IMR-90 (cell line): ENCODE measurements at regions not wholly inside any gene's neighbourhood (a gene's known extent, or its start where the extent isn't known, plus 50 kb on each side); places are given as distances from the start of the nearest gene placed in this dataset.

Experiments used
- ATAC-seq: fragments of 200-7000 bp; cut with Tn5 transposase; 2 replicates; pipeline ENCODE4 v1.9.1; 2020; ENCODE audit warnings: low read depth, mild to moderate bottlenecking, moderate library complexity
- BruUV-seq: library from RNA; stranded (reverse); fragments of 400-500 nt; replicated peaks from 2 replicates; lab custom pipeline; 2021; lab: Mats Ljungman, UMichigan
- CTCF ChIA-PET: fragments of 300-600 bp; formaldehyde crosslinking; extraction: SDS; loops from one replicate; lab custom pipeline; 2021; ENCODE audit warnings: antibody characterized with exemption; lab: Yijun Ruan, JAX
- POLR2A ChIA-PET: fragments of 300-600 bp; sonication (Branson Sonifier 250); formaldehyde crosslinking; loops from one replicate; lab custom pipeline; 2022; ENCODE audit warnings: antibody characterized with exemption; ENCODE audit not compliant: unreplicated experiment; lab: Charles Lee
- DNase-seq: peaks from one replicate; pipeline ENCODE4 v3.0.0; 2013
- H2AFZ ChIP-seq: replicated peaks from 2 replicates; pipeline ENCODE3; 2013; ENCODE audit warnings: low read length, mild to moderate bottlenecking; ENCODE audit not compliant: poor library complexity
- H2AK5ac ChIP-seq: 2 replicates; pipeline ENCODE4 v1.6.1; 2013; ENCODE audit warnings: low read depth, low read length, inconsistent platforms
- H2AK9ac ChIP-seq: replicated peaks from 2 replicates; pipeline ENCODE3; 2013; ENCODE audit warnings: mild to moderate bottlenecking, low read depth, low read length, moderate library complexity; ENCODE audit not compliant: poor library complexity
- H2BK120ac ChIP-seq: 2 replicates; pipeline ENCODE4 v1.6.1; 2013; ENCODE audit warnings: low read depth, low read length, inconsistent platforms
- H2BK15ac ChIP-seq: 3 replicates; pipeline ENCODE4 v1.6.1; 2013; ENCODE audit warnings: low read depth, low read length, inconsistent platforms
- H2BK20ac ChIP-seq: 2 replicates; pipeline ENCODE4 v1.6.1; 2013; ENCODE audit warnings: low read depth, mild to moderate bottlenecking, inconsistent platforms, low read length, moderate library complexity
- H2BK5ac ChIP-seq: 2 replicates; pipeline ENCODE4 v1.6.1; 2013; ENCODE audit warnings: mild to moderate bottlenecking, low read depth, low read length, inconsistent platforms; ENCODE audit not compliant: poor library complexity, severe bottlenecking
- H3K14ac ChIP-seq: replicated peaks from 2 replicates; pipeline ENCODE4 v1.6.1; 2013; ENCODE audit warnings: low read depth, low read length, inconsistent platforms
- H3K18ac ChIP-seq: 2 replicates; pipeline ENCODE4 v1.6.1; 2013; ENCODE audit warnings: low read depth, low read length, control low read depth
- H3K23ac ChIP-seq: 2 replicates; pipeline ENCODE4 v1.6.1; 2013; ENCODE audit warnings: low read depth, low read length, inconsistent platforms
- H3K27ac ChIP-seq: 2 replicates; pipeline ENCODE4 v1.5.1; 2013; ENCODE audit warnings: mild to moderate bottlenecking, control low read depth, low read length; ENCODE audit not compliant: insufficient read depth
- H3K27me3 ChIP-seq: 2 replicates; pipeline ENCODE4 v1.6.1; 2013; ENCODE audit warnings: low read length; ENCODE audit not compliant: control insufficient read depth, insufficient read depth
- H3K36me3 ChIP-seq: 2 replicates; pipeline ENCODE4 v1.6.1; 2013; ENCODE audit warnings: low read length, mixed read lengths; ENCODE audit not compliant: control insufficient read depth, insufficient read depth
- H3K4ac ChIP-seq: 2 replicates; pipeline ENCODE4 v1.6.1; 2013; ENCODE audit warnings: low read depth, low read length, inconsistent platforms
- H3K4me1 ChIP-seq: 2 replicates; pipeline ENCODE4 v1.6.1; 2013; ENCODE audit warnings: low read length, mixed read lengths; ENCODE audit not compliant: control insufficient read depth, insufficient read depth
- H3K4me2 ChIP-seq: 2 replicates; pipeline ENCODE4 v1.6.1; 2013; ENCODE audit warnings: low read depth, mild to moderate bottlenecking, control low read depth, low read length, moderate library complexity
- H3K4me3 ChIP-seq: 2 replicates; pipeline ENCODE4 v1.5.1; 2013; ENCODE audit warnings: low read depth, mild to moderate bottlenecking, control low read depth, low read length, moderate library complexity; ENCODE audit not compliant: insufficient read depth
- H3K56ac ChIP-seq: 2 replicates; pipeline ENCODE4 v1.6.1; 2013; ENCODE audit warnings: low read length, inconsistent platforms; ENCODE audit not compliant: insufficient read depth; ENCODE audit errors: extremely low read depth
- H3K79me1 ChIP-seq, 2 experiments: 2 replicates each; pipeline ENCODE4 v1.6.1; 2013; ENCODE audit warnings: low read length in 2 of 2, inconsistent platforms in 1 of 2, low read depth in 1 of 2
- H3K9ac ChIP-seq: 2 replicates; pipeline ENCODE4 v1.6.1; 2013; ENCODE audit warnings: low read depth, low read length, control low read depth
- H3K9me1 ChIP-seq: 2 replicates; pipeline ENCODE4 v1.6.1; 2013; ENCODE audit warnings: low read length, inconsistent platforms; ENCODE audit not compliant: insufficient read depth
- H3K9me3 ChIP-seq: 2 replicates; pipeline ENCODE4 v1.6.1; 2013; ENCODE audit warnings: low read length; ENCODE audit not compliant: control insufficient read depth, insufficient read depth
- H4K20me1 ChIP-seq: 2 replicates; pipeline ENCODE4 v1.6.1; 2013; ENCODE audit warnings: low read length, inconsistent platforms; ENCODE audit not compliant: insufficient read depth
- H4K5ac ChIP-seq: 2 replicates; pipeline ENCODE4 v1.6.1; 2013; ENCODE audit warnings: mild to moderate bottlenecking, low read depth, low read length, control low read depth
- H4K8ac ChIP-seq, 2 experiments: 2 replicates each; pipeline ENCODE4 v1.6.1; 2013; ENCODE audit warnings: low read depth in 2 of 2, low read length in 2 of 2, control low read depth in 1 of 2, inconsistent platforms in 1 of 2
- H4K91ac ChIP-seq: 2 replicates; pipeline ENCODE4 v1.6.1; 2013; ENCODE audit warnings: low read depth, low read length, inconsistent platforms; ENCODE audit not compliant: insufficient read depth
- BHLHE40 ChIP-seq: fragments of 150-350 bp; IDR thresholded peaks from 2 replicates; pipeline ENCODE4 v1.6.1; 2016; ENCODE audit warnings: mild to moderate bottlenecking, low read depth, low read length
- CEBPB ChIP-seq: IDR thresholded peaks from 2 replicates; pipeline ENCODE4 v1.6.1; 2012; ENCODE audit warnings: low read depth, low read length, improper control_type of control experiment
- CHD1 ChIP-seq: IDR thresholded peaks from 2 replicates; pipeline ENCODE4 v1.6.1; 2012; ENCODE audit warnings: low read depth, low read length, improper control_type of control experiment
- CTCF ChIP-seq: conservative IDR thresholded peaks from 2 replicates; pipeline ENCODE4 v1.5.1; 2012; ENCODE audit warnings: mild to moderate bottlenecking, low read depth, low read length, improper control_type of control experiment
- ELK1 ChIP-seq: fragments of 150-350 bp; IDR thresholded peaks from 2 replicates; pipeline ENCODE4 v1.6.1; 2016; ENCODE audit warnings: low read depth, mild to moderate bottlenecking, low read length, moderate library complexity, borderline replicate concordance
- FOS ChIP-seq: fragments of 150-350 bp; IDR thresholded peaks from 2 replicates; pipeline ENCODE4 v1.6.1; 2016; ENCODE audit warnings: low read depth, low read length
- MAFK ChIP-seq: IDR thresholded peaks from 2 replicates; pipeline ENCODE4 v1.6.1; 2012; ENCODE audit warnings: low read depth, low read length, improper control_type of control experiment
- MAZ ChIP-seq: IDR thresholded peaks from 2 replicates; pipeline ENCODE4 v1.6.1; 2012; ENCODE audit warnings: low read depth, mild to moderate bottlenecking, low read length, improper control_type of control experiment, moderate library complexity, borderline replicate concordance
- MXI1 ChIP-seq: IDR thresholded peaks from 2 replicates; pipeline ENCODE4 v1.6.1; 2012; ENCODE audit warnings: low read depth, mild to moderate bottlenecking, low read length, moderate library complexity, borderline replicate concordance
- NFE2L2 ChIP-seq: fragments of 150-350 bp; IDR thresholded peaks from 2 replicates; pipeline ENCODE4 v1.6.1; 2016; ENCODE audit warnings: low read depth, mild to moderate bottlenecking, low read length
- POLR2A ChIP-seq: IDR thresholded peaks from 2 replicates; pipeline ENCODE4 v1.6.1; 2012; ENCODE audit warnings: mild to moderate bottlenecking, low read depth, low read length
- RAD21 ChIP-seq: IDR thresholded peaks from 2 replicates; pipeline ENCODE4 v1.6.1; 2012; ENCODE audit warnings: low read length, improper control_type of control experiment
- RFX5 ChIP-seq: IDR thresholded peaks from 2 replicates; pipeline ENCODE4 v1.8.0; 2012; ENCODE audit warnings: low read depth, mild to moderate bottlenecking, low read length, moderate library complexity
- SMC3 ChIP-seq: fragments of 150-350 bp; IDR thresholded peaks from 2 replicates; pipeline ENCODE4 v1.6.1; 2016; ENCODE audit warnings: low read depth, mild to moderate bottlenecking, antibody characterized with exemption, low read length, moderate library complexity
- USF2 ChIP-seq: fragments of 150-350 bp; IDR thresholded peaks from 2 replicates; pipeline ENCODE4 v1.6.1; 2017; ENCODE audit warnings: mild to moderate bottlenecking, antibody characterized with exemption, low read length, low read depth
- WGBS, 2 experiments: methylation state at CpG; one replicate each; pipeline versions ENCODE4 v1.1.5 to v1.1.7; 2013; ENCODE audit warnings: missing lambda C conversion rate in 2 of 2; ENCODE audit not compliant: insufficient read length in 1 of 2; ENCODE audit errors: extremely low coverage in 2 of 2; 5-methylcytosine and 5-hydroxymethylcytosine counted together
- dilution Hi-C: fragments of 300-500 bp; cut with HindIII; formaldehyde crosslinking; loops from one replicate; pipeline ENCODE4 v1.14.3; 2018; ENCODE audit warnings: low sequenced_read_pairs; ENCODE audit not compliant: unreplicated experiment
- in situ Hi-C: fragments of 300-500 bp; cut with MboI; formaldehyde crosslinking; loops from 3 replicates; pipeline ENCODE4 v1.14.3; 2019; ENCODE audit warnings: low sequenced_read_pairs, inconsistent platforms, mixed read lengths
- intact Hi-C: fragments of 100-400 bp; cut with micrococcal nuclease; formaldehyde crosslinking; loops from 2 replicates; pipeline ENCODE4 v1.10.0; 2022

DNA sequence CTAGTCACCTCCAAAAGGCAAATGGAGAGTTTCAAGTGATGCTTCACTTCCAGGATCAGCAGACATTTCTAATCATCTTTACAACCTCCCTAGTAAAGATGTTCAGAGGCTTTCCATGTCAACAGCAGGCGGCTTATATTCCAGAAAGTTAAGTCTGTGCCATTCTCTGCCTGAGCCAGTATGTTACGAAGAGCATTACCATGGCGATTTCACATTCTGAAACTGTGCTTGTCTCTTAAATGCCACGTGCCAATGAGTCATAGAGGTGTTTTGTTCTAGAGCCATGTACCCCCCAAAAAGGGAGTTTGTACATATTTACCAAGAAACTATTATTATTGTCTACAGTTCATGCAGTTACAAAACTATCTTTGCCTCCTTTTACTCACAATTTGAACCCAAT is 319.5 kb downstream of the FOXA2 start:
- H3K23ac ChIP-seq = no peak overlapping the region
- H4K91ac ChIP-seq = no peak overlapping the region
- no peak overlapping the region for H3K4me3 ChIP-seq
- H3K18ac ChIP-seq = no peak overlapping the region
- no TSS peak for BruUV-seq
- no peak overlapping the region for H2AK9ac ChIP-seq
- H4K8ac ChIP-seq = no peak overlapping the region
- peaks cover 10% of the 10 kb centered on the region; the same call in 1 of the 2 replicates for H3K9me3 ChIP-seq
- dilution Hi-C loops (no loop called here), intact Hi-C loops (no loop called here), in situ Hi-C loops (no loop called here)
- DNase-seq (no peak), ATAC-seq (no peak)
- H3K9ac ChIP-seq = no peak overlapping the region
- no peaks in the 10 kb centered on the region for H3K9me1 ChIP-seq
- WGBS, 2 experiments = 92% methylated on average over 2 of the region's 4 CpGs; no CpG with 5 or more reads in 1 of the 2 experiments
- H3K14ac ChIP-seq = no peak overlapping the region
- no peak overlapping the region for H2AK5ac ChIP-seq
- H3K36me3 ChIP-seq = no peaks in the 10 kb centered on the region
- H2BK120ac ChIP-seq = no peak overlapping the region
- no peak for TF ChIP-seq BHLHE40
- TF ChIP-seq CHD1 = no peak
- no peak for TF ChIP-seq CTCF
- TF ChIP-seq NFE2L2 = no peak
- TF ChIP-seq RAD21 = no peak
- TF ChIP-seq USF2 = no peak
- no peak for TF ChIP-seq FOS
- TF ChIP-seq CEBPB = no peak
- no peak for TF ChIP-seq MAZ
- no peak for TF ChIP-seq MAFK
- TF ChIP-seq MXI1 = no peak
- TF ChIP-seq POLR2A = no peak
- no peak for TF ChIP-seq ELK1
- TF ChIP-seq SMC3 = no peak
- TF ChIP-seq RFX5 = no peak
- no peak overlapping the region for H3K27ac ChIP-seq
- H3K4ac ChIP-seq = no peak overlapping the region
- no peak overlapping the region for H2BK15ac ChIP-seq
- H3K56ac ChIP-seq = no peak overlapping the region
- CTCF ChIA-PET = no interaction called here
- no peak overlapping the region for H3K4me2 ChIP-seq
- no peak overlapping the region for H4K5ac ChIP-seq
- H3K27me3 ChIP-seq = no peaks in the 10 kb centered on the region
- H2AFZ ChIP-seq = no peak overlapping the region
- H4K20me1 ChIP-seq = no peaks in the 10 kb centered on the region
- H2BK5ac ChIP-seq = no peak overlapping the region
- H3K79me1 ChIP-seq = no peaks in the 10 kb centered on the region
- no peaks in the 10 kb centered on the region for H3K4me1 ChIP-seq
- H2BK20ac ChIP-seq = no peak overlapping the region
- POLR2A ChIA-PET = no interaction called here
